ENCODE measurements at regions not wholly inside any gene's neighbourhood (a gene's known extent, or its start where the extent isn't known, plus 50 kb on each side); places are given as distances from the start of the nearest gene placed in this dataset.

- TF ChIP-seq POLR2A (IDR thresholded peaks at IDR 0.05): no peak
- TF ChIP-seq CTCF (IDR thresholded peaks at IDR 0.05): no peak
Measured at GRCh38 chr10:53314876-53315275, 542.3 kb upstream of the MBL2 start.
